H1 (cell line): ENCODE measurements at regions not wholly inside any gene's neighbourhood (a gene's known extent, or its start where the extent isn't known, plus 50 kb on each side); places are given as distances from the start of the nearest gene placed in this dataset.

Source experiments
- ATF3 ChIP-seq: IDR thresholded peaks from 2 replicates; pipeline ENCODE4 v1.6.1; 2011; ENCODE audit warnings: low read depth, mild to moderate bottlenecking, low read length; ENCODE audit not compliant: insufficient read depth
- CEBPB ChIP-seq: IDR thresholded peaks from 2 replicates; pipeline ENCODE4 v1.6.1; 2012; ENCODE audit warnings: low read depth, low read length
- EZH2 ChIP-seq: fragments of 200-600 bp; sonication (generic); IDR thresholded peaks from 2 replicates; pipeline ENCODE4 v1.7.1; 2012; ENCODE audit warnings: low read depth, mild to moderate bottlenecking, moderate library complexity, low read length, inconsistent platforms; ENCODE audit not compliant: severe bottlenecking
- GABPA ChIP-seq: IDR thresholded peaks from 2 replicates; pipeline ENCODE4 v1.6.1; 2011; ENCODE audit warnings: mild to moderate bottlenecking, low read length, moderate library complexity, borderline replicate concordance; ENCODE audit not compliant: insufficient read depth
- POLR2AphosphoS5 ChIP-seq: IDR thresholded peaks from 2 replicates; pipeline ENCODE4 v1.6.1; 2011; ENCODE audit warnings: low read depth, low read length
- RXRA ChIP-seq: IDR thresholded peaks from 2 replicates; pipeline ENCODE4 v1.6.1; 2011; ENCODE audit warnings: low read depth, mild to moderate bottlenecking, low read length, moderate library complexity; ENCODE audit not compliant: insufficient read depth
- SP4 ChIP-seq: IDR thresholded peaks from 2 replicates; pipeline ENCODE4 v1.6.1; 2012; ENCODE audit warnings: low read length, inconsistent platforms
- TBP ChIP-seq: IDR thresholded peaks from 2 replicates; pipeline ENCODE4 v1.6.1; 2011; ENCODE audit warnings: low read depth, low read length, improper control_type of control experiment
- TCF12 ChIP-seq: IDR thresholded peaks from 2 replicates; pipeline ENCODE4 v1.6.1; 2011; ENCODE audit warnings: low read depth, mild to moderate bottlenecking, low read length
- TEAD4 ChIP-seq: IDR thresholded peaks from 2 replicates; pipeline ENCODE4 v1.6.1; 2012; ENCODE audit warnings: low read depth, low read length, inconsistent platforms, mixed read lengths
- YY1 ChIP-seq: IDR thresholded peaks from 2 replicates; pipeline ENCODE4 v1.6.1; 2011; ENCODE audit warnings: low read depth, mild to moderate bottlenecking, low read length

- TF ChIP-seq GABPA (no peak), YY1 (no peak), TBP (no peak), RXRA (no peak), POLR2AphosphoS5 (no peak), EZH2 (no peak), CEBPB (no peak), TEAD4 (no peak), SP4 (no peak), TCF12 (no peak), ATF3 (no peak)
Observed at GRCh38 chr12:3991798-3992580, 118.8 kb upstream of the PARP11 start.
